ENCODE measurements at regions not wholly inside any gene's neighbourhood (a gene's known extent, or its start where the extent isn't known, plus 50 kb on each side); places are given as distances from the start of the nearest gene placed in this dataset.

GRCh38 chrX:84873176-84873575, 130.5 kb upstream of the APOOL start:
- TF ChIP-seq TEAD4 (IDR thresholded peaks at IDR 0.05; ENCODE audit: borderline replicate concordance, insufficient read depth) (no peak), RXRA (IDR thresholded peaks at IDR 0.05; ENCODE audit: borderline replicate concordance, low read depth) (no peak), GABPA (IDR thresholded peaks at IDR 0.05; ENCODE audit: low read depth) (no peak), FOXM1 (IDR thresholded peaks at IDR 0.05; ENCODE audit: low read depth) (no peak), CTCF (IDR thresholded peaks at IDR 0.05) (no peak), NFIC (IDR thresholded peaks at IDR 0.05; ENCODE audit: borderline replicate concordance) (no peak), POLR2AphosphoS5 (IDR thresholded peaks at IDR 0.05; ENCODE audit: low read depth, low read length) (no peak), JUND (IDR thresholded peaks at IDR 0.05) (no peak), REST (IDR thresholded peaks at IDR 0.05; ENCODE audit: low read depth, low read length) (no peak), USF2 (IDR thresholded peaks at IDR 0.05; ENCODE audit: borderline replicate concordance, low read depth, low read length) (no peak), EZH2phosphoT487 (IDR thresholded peaks at IDR 0.05; ENCODE audit: borderline replicate concordance, low read depth) (no peak), SMC3 (IDR thresholded peaks at IDR 0.05; ENCODE audit: low read depth, low read length) (no peak), TAF1 (IDR thresholded peaks at IDR 0.05; ENCODE audit: borderline replicate concordance, low read depth, low read length) (no peak), PBX3 (IDR thresholded peaks at IDR 0.05) (no peak)
